HT1080 (cell line): ENCODE measurements at regions not wholly inside any gene's neighbourhood (a gene's known extent, or its start where the extent isn't known, plus 50 kb on each side); places are given as distances from the start of the nearest gene placed in this dataset.
"Not testable (repeated sequence)": the region's sequence is repeated elsewhere in the genome, so short reads cannot be mapped to it uniquely, and the experiment has no call there.

Experiments used
- DNase-seq: peaks from one replicate; pipeline ENCODE4 v3.0.0-alpha.2; 2015; ENCODE audit warnings: low read depth

GRCh38 chr18:53935399-53935798 lies 289.1 kb downstream of the MBD2 start:
- no peak for DNase-seq

GRCh38 chr18:53920312-53921075 lies 304.0 kb downstream of the MBD2 start:
- no peak for DNase-seq

- no peak for DNase-seq
Measured at GRCh38 chr18:53918091-53918490, 306.4 kb downstream of the MBD2 start.

- no peak for DNase-seq
Measured at GRCh38 chr18:53911200-53911599, 313.3 kb downstream of the MBD2 start.

GRCh38 chr18:53909668-53910067 lies 314.8 kb downstream of the MBD2 start:
- peak; percentile 30 for DNase-seq

GRCh38 chr18:53907921-53908320 lies 316.5 kb downstream of the MBD2 start:
- no peak for DNase-seq

- no peak for DNase-seq
Measured at GRCh38 chr18:53906681-53907080, 317.8 kb downstream of the MBD2 start.

- DNase-seq = no peak
Measured at GRCh38 chr18:53894675-53895442, 329.6 kb downstream of the MBD2 start.

- DNase-seq = no peak
Measured at GRCh38 chr18:53887447-53887846, 337.0 kb downstream of the MBD2 start.

GRCh38 chr18:53886058-53886457 lies 338.4 kb downstream of the MBD2 start:
- DNase-seq = no peak

GRCh38 chr18:53883771-53884170 lies 340.7 kb downstream of the MBD2 start:
- DNase-seq = no peak

GRCh38 chr18:53874103-53874502 lies 350.4 kb downstream of the MBD2 start:
- DNase-seq = no peak

GRCh38 chr18:53864770-53865169 lies 359.7 kb downstream of the MBD2 start:
- DNase-seq = no peak

- DNase-seq = no peak
Measured at GRCh38 chr18:53862921-53863320, 361.5 kb downstream of the MBD2 start.

- DNase-seq = no peak
Measured at GRCh38 chr18:53861185-53861584, 363.3 kb downstream of the MBD2 start.

- no peak for DNase-seq
Measured at GRCh38 chr18:53859764-53860163, 364.7 kb downstream of the MBD2 start.

- no peak for DNase-seq
Measured at GRCh38 chr18:53850902-53851301, 373.6 kb downstream of the MBD2 start.

GRCh38 chr18:53843763-53844162 lies 380.7 kb downstream of the MBD2 start:
- DNase-seq = no peak

- peak; percentile 20 for DNase-seq
Measured at GRCh38 chr18:53843113-53843760, 381.2 kb downstream of the MBD2 start.

- no peak for DNase-seq
Measured at GRCh38 chr18:53838746-53839145, 385.7 kb downstream of the MBD2 start.

GRCh38 chr18:53821141-53821540 lies 403.3 kb downstream of the MBD2 start:
- DNase-seq = not testable (repeated sequence)

GRCh38 chr18:53819671-53820070 lies 404.8 kb downstream of the MBD2 start:
- DNase-seq = no peak
